CD4-positive, alpha-beta T cell (primary cell): ENCODE measurements at regions not wholly inside any gene's neighbourhood (a gene's known extent, or its start where the extent isn't known, plus 50 kb on each side); places are given as distances from the start of the nearest gene placed in this dataset.

Experiments
- ATAC-seq: fragments of 200-7000 bp; cut with Tn5 transposase; one replicate; pipeline ENCODE4 v1.10.0; 2022; ENCODE audit warnings: mild to moderate bottlenecking; ENCODE audit not compliant: poor library complexity
- CTCF ChIA-PET: fragments of 350-600 bp; sonication (Branson Sonifier 250); formaldehyde crosslinking; loops from one replicate; lab custom pipeline; 2021; ENCODE audit warnings: antibody characterized with exemption, inconsistent platforms; lab: Charles Lee
- POLR2A ChIA-PET: fragments of 350-600 bp; sonication (Branson Sonifier 250); formaldehyde crosslinking; loops from one replicate; lab custom pipeline; 2021; ENCODE audit warnings: antibody characterized with exemption, inconsistent platforms; lab: Charles Lee
- DNase-seq, 14 experiments: peaks; one replicate each; pipeline ENCODE4 v3.0.0-alpha.2; 2013 to 2020; ENCODE audit warnings: mixed read lengths in 2 of 14
- H3K27ac ChIP-seq, 2 donors: one replicate each; pipeline versions ENCODE4 v1.5.1 to v1.7.0; 2013; ENCODE audit warnings: low read length in 2 of 2, low read depth in 1 of 2, mild to moderate bottlenecking in 1 of 2
- H3K27me3 ChIP-seq, 2 experiments: 1 replicate in 1 of 2; 2 replicates in 1 of 2; pipeline versions ENCODE4 v1.6.1 to v1.7.0; 2013; ENCODE audit warnings: low read length in 2 of 2, control low read depth in 1 of 2, mild to moderate bottlenecking in 1 of 2, moderate library complexity in 1 of 2; ENCODE audit not compliant: insufficient read depth in 2 of 2, control insufficient read depth in 1 of 2
- H3K36me3 ChIP-seq: one replicate; pipeline ENCODE4 v1.6.1; 2013; ENCODE audit warnings: low read length, control low read depth; ENCODE audit not compliant: insufficient read depth
- H3K4me1 ChIP-seq: one replicate; pipeline ENCODE4 v1.6.1; 2013; ENCODE audit warnings: low read length, control low read depth; ENCODE audit not compliant: insufficient read depth
- H3K4me3 ChIP-seq: one replicate; pipeline ENCODE4 v1.5.1; 2013; ENCODE audit warnings: mild to moderate bottlenecking, low read length, moderate library complexity
- H3K9me3 ChIP-seq, 2 experiments: 1 replicate in 1 of 2; 2 replicates in 1 of 2; pipeline versions ENCODE4 v1.6.1 to v1.7.0; 2013; ENCODE audit warnings: low read length in 2 of 2, mild to moderate bottlenecking in 2 of 2, control low read depth in 1 of 2, moderate library complexity in 1 of 2; ENCODE audit not compliant: control insufficient read depth in 1 of 2, insufficient read depth in 1 of 2
- H3K27ac Mint-ChIP-seq: one replicate; pipeline ENCODE4 v1.8.0; 2020; ENCODE audit warnings: mixed read lengths
- H3K27me3 Mint-ChIP-seq: one replicate; pipeline ENCODE4 v1.8.0; 2021; ENCODE audit warnings: mixed read lengths
- H3K36me3 Mint-ChIP-seq: one replicate; pipeline ENCODE4 v1.8.0; 2021; ENCODE audit warnings: low read depth, mixed read lengths
- H3K4me1 Mint-ChIP-seq: one replicate; pipeline ENCODE4 v1.8.0; 2021; ENCODE audit warnings: low read depth, mixed read lengths
- H3K4me3 Mint-ChIP-seq: one replicate; pipeline ENCODE4 v1.8.0; 2020; ENCODE audit warnings: mild to moderate bottlenecking, mixed read lengths
- H3K9me3 Mint-ChIP-seq: one replicate; pipeline ENCODE4 v1.8.0; 2020; ENCODE audit warnings: mixed read lengths
- intact Hi-C, 2 experiments: fragments of 100-400 bp; cut with DNase I in 1 of 2; cut with micrococcal nuclease in 1 of 2; formaldehyde crosslinking; loops; one replicate each; pipeline versions ENCODE4 v1.15.1 to v1.9.0; 2023 to 2025; cut with DNase I, micrococcal nuclease
- TF ChIP-seq, protein P1 (sequence below): fragments of 200-600 bp; IDR thresholded peaks from one replicate; pipeline ENCODE4 v1.8.0; 2022; ENCODE audit warnings: antibody characterized with exemption, mild to moderate bottlenecking

DNA sequence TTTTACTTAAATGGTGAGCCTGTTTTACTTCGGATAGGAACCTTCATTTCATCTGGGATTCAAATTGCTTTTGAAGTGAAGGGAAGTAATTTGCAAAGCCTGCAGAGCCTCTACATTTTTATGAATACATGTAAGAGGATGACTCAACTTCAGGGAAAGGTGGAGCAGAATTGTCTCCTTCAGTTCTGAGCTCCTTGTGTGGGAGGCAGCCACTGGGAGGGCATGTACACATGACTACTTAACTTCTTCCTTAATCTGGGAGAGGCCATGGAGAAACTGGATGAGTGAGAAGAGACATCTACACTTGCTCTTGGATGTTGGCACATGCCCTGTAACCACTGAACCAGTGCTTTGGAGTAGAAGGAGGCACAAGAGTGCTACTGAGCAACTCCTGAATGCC lies 145.1 kb upstream of the NRSN1 start:
- POLR2A ChIA-PET: no interaction called here
- H3K4me3 Mint-ChIP-seq: no peak overlapping the region

DNA sequence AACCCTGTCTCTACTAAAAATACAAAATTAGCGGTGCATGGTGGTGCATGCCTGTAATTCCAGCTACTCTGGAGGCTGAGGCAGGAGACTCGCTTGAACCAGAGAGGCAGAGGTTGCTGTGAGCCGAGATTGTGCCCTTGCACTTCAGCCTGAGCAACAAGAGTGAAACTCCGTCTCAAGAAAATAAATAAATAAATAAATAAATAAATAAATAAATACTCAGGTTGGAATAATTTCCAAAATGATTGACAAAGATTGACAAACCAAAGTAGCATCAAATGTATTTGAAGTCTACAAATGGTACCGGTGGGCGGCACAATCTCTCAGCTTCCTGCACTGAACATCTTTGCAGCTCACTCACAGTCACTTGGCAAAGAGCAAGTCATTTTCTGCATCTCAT lies 144.1 kb upstream of the NRSN1 start:
- TF ChIP-seq, protein P1, sequence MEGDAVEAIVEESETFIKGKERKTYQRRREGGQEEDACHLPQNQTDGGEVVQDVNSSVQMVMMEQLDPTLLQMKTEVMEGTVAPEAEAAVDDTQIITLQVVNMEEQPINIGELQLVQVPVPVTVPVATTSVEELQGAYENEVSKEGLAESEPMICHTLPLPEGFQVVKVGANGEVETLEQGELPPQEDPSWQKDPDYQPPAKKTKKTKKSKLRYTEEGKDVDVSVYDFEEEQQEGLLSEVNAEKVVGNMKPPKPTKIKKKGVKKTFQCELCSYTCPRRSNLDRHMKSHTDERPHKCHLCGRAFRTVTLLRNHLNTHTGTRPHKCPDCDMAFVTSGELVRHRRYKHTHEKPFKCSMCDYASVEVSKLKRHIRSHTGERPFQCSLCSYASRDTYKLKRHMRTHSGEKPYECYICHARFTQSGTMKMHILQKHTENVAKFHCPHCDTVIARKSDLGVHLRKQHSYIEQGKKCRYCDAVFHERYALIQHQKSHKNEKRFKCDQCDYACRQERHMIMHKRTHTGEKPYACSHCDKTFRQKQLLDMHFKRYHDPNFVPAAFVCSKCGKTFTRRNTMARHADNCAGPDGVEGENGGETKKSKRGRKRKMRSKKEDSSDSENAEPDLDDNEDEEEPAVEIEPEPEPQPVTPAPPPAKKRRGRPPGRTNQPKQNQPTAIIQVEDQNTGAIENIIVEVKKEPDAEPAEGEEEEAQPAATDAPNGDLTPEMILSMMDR: no peak
- H3K4me1 ChIP-seq: no peaks in the 10 kb centered on the region
- intact Hi-C loops: no loop called here
- H3K36me3 Mint-ChIP-seq: no peaks in the 10 kb centered on the region
- H3K9me3 ChIP-seq: no peaks in the 10 kb centered on the region
- no peaks in the 10 kb centered on the region for H3K36me3 ChIP-seq
- no peaks in the 10 kb centered on the region for H3K4me1 Mint-ChIP-seq
- no peak overlapping the region for H3K4me3 Mint-ChIP-seq
- POLR2A ChIA-PET: no interaction called here
- no peak for ATAC-seq
- H3K27me3 ChIP-seq: no peaks in the 10 kb centered on the region
- DNase-seq: no peak
- H3K9me3 Mint-ChIP-seq: no peaks in the 10 kb centered on the region
- no peak overlapping the region for H3K27ac ChIP-seq
- no peaks in the 10 kb centered on the region for H3K27me3 Mint-ChIP-seq
- CTCF ChIA-PET: no interaction called here
- H3K4me3 ChIP-seq: no peak overlapping the region
- H3K27ac Mint-ChIP-seq: no peak overlapping the region

More for the DNA sequence above, 145.1 kb upstream of the NRSN1 start:
- DNase-seq: no peak
- TF ChIP-seq, protein P1: no peak
- H3K27me3 Mint-ChIP-seq: no peaks in the 10 kb centered on the region
- no peak for ATAC-seq
- no peaks in the 10 kb centered on the region for H3K36me3 Mint-ChIP-seq
- Histone ChIP-seq H3K27me3 (no peaks in the 10 kb centered on the region), H3K9me3 (peaks cover 0 to 3% of the 10 kb centered on the region in 2 experiments), H3K36me3 (no peaks in the 10 kb centered on the region), H3K4me3 (no peak overlapping the region), H3K4me1 (no peaks in the 10 kb centered on the region), H3K27ac (no peak overlapping the region)
- H3K9me3 Mint-ChIP-seq: no peaks in the 10 kb centered on the region
- CTCF ChIA-PET: no interaction called here
- H3K4me1 Mint-ChIP-seq: no peaks in the 10 kb centered on the region
- no peak overlapping the region for H3K27ac Mint-ChIP-seq
- intact Hi-C loops: no loop called here

DNA sequence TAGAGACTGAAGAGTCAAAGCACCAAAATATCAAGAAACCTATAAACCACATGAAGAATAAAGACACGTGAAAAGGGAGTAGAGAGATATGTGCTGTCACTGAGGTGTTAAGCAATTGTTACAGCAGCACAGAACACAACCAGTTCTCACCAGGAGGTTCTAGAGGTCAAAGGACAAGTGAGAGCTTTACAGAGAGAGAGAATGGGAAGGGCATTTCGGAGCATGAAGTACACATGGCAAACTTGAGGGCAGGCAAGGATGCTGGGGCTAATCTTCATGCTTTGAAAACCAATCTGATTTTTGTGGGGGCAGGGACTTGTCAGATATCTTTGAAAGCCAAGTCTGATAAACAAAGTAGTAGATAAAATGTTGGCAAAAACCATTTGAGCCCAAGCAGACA lies 142.3 kb upstream of the NRSN1 start:
- Histone ChIP-seq H3K4me1 (no peaks in the 10 kb centered on the region), H3K27ac (no peak overlapping the region), H3K9me3 (no peaks in the 10 kb centered on the region), H3K4me3 (no peak overlapping the region), H3K27me3 (no peaks in the 10 kb centered on the region), H3K36me3 (no peaks in the 10 kb centered on the region)
- TF ChIP-seq, protein P1: no peak
- POLR2A ChIA-PET: no interaction called here
- Mint-ChIP-seq H3K4me3 (no peak overlapping the region), H3K27ac (no peak overlapping the region), H3K27me3 (no peaks in the 10 kb centered on the region), H3K9me3 (no peaks in the 10 kb centered on the region), H3K4me1 (no peaks in the 10 kb centered on the region), H3K36me3 (no peaks in the 10 kb centered on the region)
- no peak for DNase-seq
- CTCF ChIA-PET: no interaction called here
- no peak for ATAC-seq
- intact Hi-C loops: no loop called here
